Transverse colon (tissue), 4 donors: ENCODE measurements at regions not wholly inside any gene's neighbourhood (a gene's known extent, or its start where the extent isn't known, plus 50 kb on each side); places are given as distances from the start of the nearest gene placed in this dataset.

Source experiments
- EP300 ChIP-seq: sonication (generic); formaldehyde crosslinking; IDR thresholded peaks from one replicate; pipeline ENCODE4 v1.6.1; 2017; ENCODE audit warnings: antibody characterized with exemption, low read depth
- POLR2A ChIP-seq: fragments of 450-650 bp; IDR thresholded peaks from one replicate; pipeline ENCODE4 v1.6.1; 2016; ENCODE audit warnings: antibody characterized with exemption, mild to moderate bottlenecking, moderate library complexity
- POLR2AphosphoS5 ChIP-seq, 3 donors: sonication (generic); formaldehyde crosslinking; IDR thresholded peaks; one replicate each; pipeline ENCODE4 v1.6.1; 2016; ENCODE audit warnings: antibody characterized with exemption in 3 of 3
- TF ChIP-seq, protein P1 (sequence below), 5 experiments: fragments of 200-600 bp in 3 of 5; fragments of 450-650 bp in 2 of 5; sonication (generic) in 3 of 5; IDR thresholded peaks; 1 replicate in 2 of 5; 2 replicates in 3 of 5; pipeline ENCODE4 v1.5.1; 2016 to 2017; ENCODE audit warnings: antibody characterized with exemption in 5 of 5, inconsistent platforms in 3 of 5, mild to moderate bottlenecking in 2 of 5, moderate library complexity in 1 of 5

DNA sequence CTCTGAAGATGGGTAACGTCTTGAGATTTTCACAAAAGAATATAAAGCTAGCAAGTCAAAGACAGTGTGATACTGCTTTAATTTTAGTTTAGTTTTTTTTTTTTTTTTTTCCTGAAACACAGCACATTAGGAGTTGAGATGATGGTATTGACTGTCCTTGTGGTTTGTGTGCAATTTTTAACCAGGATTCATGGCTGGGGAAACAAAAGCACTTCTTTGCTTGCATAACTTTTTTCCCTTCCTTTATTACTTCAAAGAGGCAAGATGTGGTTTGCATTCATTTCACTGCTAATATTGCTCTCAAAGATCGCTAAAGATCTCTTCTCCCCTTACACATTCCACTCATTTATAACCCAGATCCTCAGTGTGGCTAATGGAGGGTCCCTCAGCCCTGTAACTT, 157.1 kb upstream of the PZP start:
- TF ChIP-seq POLR2AphosphoS5 (IDR thresholded peaks at IDR 0.05), result no peak
- TF ChIP-seq, protein P1, sequence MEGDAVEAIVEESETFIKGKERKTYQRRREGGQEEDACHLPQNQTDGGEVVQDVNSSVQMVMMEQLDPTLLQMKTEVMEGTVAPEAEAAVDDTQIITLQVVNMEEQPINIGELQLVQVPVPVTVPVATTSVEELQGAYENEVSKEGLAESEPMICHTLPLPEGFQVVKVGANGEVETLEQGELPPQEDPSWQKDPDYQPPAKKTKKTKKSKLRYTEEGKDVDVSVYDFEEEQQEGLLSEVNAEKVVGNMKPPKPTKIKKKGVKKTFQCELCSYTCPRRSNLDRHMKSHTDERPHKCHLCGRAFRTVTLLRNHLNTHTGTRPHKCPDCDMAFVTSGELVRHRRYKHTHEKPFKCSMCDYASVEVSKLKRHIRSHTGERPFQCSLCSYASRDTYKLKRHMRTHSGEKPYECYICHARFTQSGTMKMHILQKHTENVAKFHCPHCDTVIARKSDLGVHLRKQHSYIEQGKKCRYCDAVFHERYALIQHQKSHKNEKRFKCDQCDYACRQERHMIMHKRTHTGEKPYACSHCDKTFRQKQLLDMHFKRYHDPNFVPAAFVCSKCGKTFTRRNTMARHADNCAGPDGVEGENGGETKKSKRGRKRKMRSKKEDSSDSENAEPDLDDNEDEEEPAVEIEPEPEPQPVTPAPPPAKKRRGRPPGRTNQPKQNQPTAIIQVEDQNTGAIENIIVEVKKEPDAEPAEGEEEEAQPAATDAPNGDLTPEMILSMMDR (IDR thresholded peaks at IDR 0.05), result no peak
- no peak for TF ChIP-seq EP300
- no peak for TF ChIP-seq POLR2A
